ENCODE measurements at regions not wholly inside any gene's neighbourhood (a gene's known extent, or its start where the extent isn't known, plus 50 kb on each side); places are given as distances from the start of the nearest gene placed in this dataset.

GRCh38 chr7:81515009-81515408 lies 254.8 kb downstream of the HGF start:
- TF ChIP-seq POLR2AphosphoS5 (IDR thresholded peaks at IDR 0.05; ENCODE audit: insufficient read depth, low read depth, low read length) (no peak), EZH2 (IDR thresholded peaks at IDR 0.05; ENCODE audit: borderline replicate concordance, low read depth, low read length, severe bottlenecking) (no peak), POLR2A (IDR thresholded peaks at IDR 0.05; ENCODE audit: low read depth, low read length) (no peak), MYC (IDR thresholded peaks at IDR 0.05; ENCODE audit: low read depth, low read length) (no peak), FOS (IDR thresholded peaks at IDR 0.05; ENCODE audit: borderline replicate concordance, insufficient read depth, low read length) (no peak), JUN (IDR thresholded peaks at IDR 0.05; ENCODE audit: borderline replicate concordance, insufficient read depth, insufficient read length, low read depth) (no peak), GATA2 (IDR thresholded peaks at IDR 0.05; ENCODE audit: insufficient read depth, insufficient read length, low read depth, low read length) (no peak)
- TF ChIP-seq, protein P1, sequence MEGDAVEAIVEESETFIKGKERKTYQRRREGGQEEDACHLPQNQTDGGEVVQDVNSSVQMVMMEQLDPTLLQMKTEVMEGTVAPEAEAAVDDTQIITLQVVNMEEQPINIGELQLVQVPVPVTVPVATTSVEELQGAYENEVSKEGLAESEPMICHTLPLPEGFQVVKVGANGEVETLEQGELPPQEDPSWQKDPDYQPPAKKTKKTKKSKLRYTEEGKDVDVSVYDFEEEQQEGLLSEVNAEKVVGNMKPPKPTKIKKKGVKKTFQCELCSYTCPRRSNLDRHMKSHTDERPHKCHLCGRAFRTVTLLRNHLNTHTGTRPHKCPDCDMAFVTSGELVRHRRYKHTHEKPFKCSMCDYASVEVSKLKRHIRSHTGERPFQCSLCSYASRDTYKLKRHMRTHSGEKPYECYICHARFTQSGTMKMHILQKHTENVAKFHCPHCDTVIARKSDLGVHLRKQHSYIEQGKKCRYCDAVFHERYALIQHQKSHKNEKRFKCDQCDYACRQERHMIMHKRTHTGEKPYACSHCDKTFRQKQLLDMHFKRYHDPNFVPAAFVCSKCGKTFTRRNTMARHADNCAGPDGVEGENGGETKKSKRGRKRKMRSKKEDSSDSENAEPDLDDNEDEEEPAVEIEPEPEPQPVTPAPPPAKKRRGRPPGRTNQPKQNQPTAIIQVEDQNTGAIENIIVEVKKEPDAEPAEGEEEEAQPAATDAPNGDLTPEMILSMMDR (IDR thresholded peaks at IDR 0.05; ENCODE audit: extremely low read depth in 1 of 2, insufficient read depth in 1 of 2, low read depth in 1 of 2, low read length in 2 of 2) = no peak
- TF ChIP-seq, protein P2, sequence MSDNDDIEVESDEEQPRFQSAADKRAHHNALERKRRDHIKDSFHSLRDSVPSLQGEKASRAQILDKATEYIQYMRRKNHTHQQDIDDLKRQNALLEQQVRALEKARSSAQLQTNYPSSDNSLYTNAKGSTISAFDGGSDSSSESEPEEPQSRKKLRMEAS (IDR thresholded peaks at IDR 0.05; ENCODE audit: insufficient read depth, insufficient read length) = no peak
